Caco-2 (cell line): ENCODE measurements at regions not wholly inside any gene's neighbourhood (a gene's known extent, or its start where the extent isn't known, plus 50 kb on each side); places are given as distances from the start of the nearest gene placed in this dataset.
A peak's percentile ranks its signal among the peaks of the same experiment; 100 is the strongest.

Experiments used
- BruUV-seq: library from RNA; stranded (reverse); fragments of 400-500 nt; replicated peaks from 2 replicates; lab custom pipeline; 2021; lab: Mats Ljungman, UMichigan
- CTCF ChIA-PET: fragments of 300-600 bp; sonication (Branson Sonifier 250); formaldehyde crosslinking; loops from one replicate; lab custom pipeline; 2022; ENCODE audit warnings: antibody characterized with exemption; lab: Charles Lee
- POLR2A ChIA-PET: fragments of 300-600 bp; sonication (Branson Sonifier 250); formaldehyde crosslinking; loops from one replicate; lab custom pipeline; 2022; ENCODE audit warnings: antibody characterized with exemption; lab: Charles Lee
- DNase-seq, 2 experiments: peaks; one replicate each; pipeline versions ENCODE4 v3.0.0 to v3.0.0-alpha.2; 2020 to 2022
- H3K27me3 ChIP-seq: replicated peaks from 2 replicates; pipeline ENCODE4 v1.6.0; 2011; ENCODE audit warnings: low read length; ENCODE audit not compliant: control insufficient read depth, insufficient read depth
- H3K36me3 ChIP-seq: 2 replicates; pipeline ENCODE4 v1.5.1; 2011; ENCODE audit warnings: low read length; ENCODE audit not compliant: control insufficient read depth, insufficient read depth
- H3K4me1 ChIP-seq: fragments of 250-450 bp; sonication (Bioruptor Pico); 2 replicates; pipeline ENCODE4 v1.5.1; 2020; ENCODE audit warnings: mild to moderate bottlenecking
- H3K4me3 ChIP-seq: 2 replicates; pipeline ENCODE4 v1.5.1; 2011; ENCODE audit warnings: low read depth, mild to moderate bottlenecking, control low read depth, low read length
- H3K9me3 ChIP-seq: fragments of 250-450 bp; sonication (Bioruptor Pico); 2 replicates; pipeline ENCODE4 v1.5.1; 2020; ENCODE audit warnings: mild to moderate bottlenecking, moderate library complexity
- H3K27ac Mint-ChIP-seq: one replicate; pipeline ENCODE4 v1.8.0; 2022; ENCODE audit warnings: mixed read lengths; ENCODE audit not compliant: unreplicated experiment
- H3K27me3 Mint-ChIP-seq: one replicate; pipeline ENCODE4 v1.8.0; 2022; ENCODE audit warnings: mixed read lengths; ENCODE audit not compliant: insufficient read depth, unreplicated experiment
- H3K36me3 Mint-ChIP-seq: one replicate; pipeline ENCODE4 v1.8.0; 2022; ENCODE audit warnings: mild to moderate bottlenecking, mixed read lengths; ENCODE audit not compliant: insufficient read depth, unreplicated experiment
- H3K4me1 Mint-ChIP-seq: one replicate; pipeline ENCODE4 v1.8.0; 2022; ENCODE audit warnings: low read depth, mixed read lengths; ENCODE audit not compliant: unreplicated experiment
- H3K4me3 Mint-ChIP-seq: one replicate; pipeline ENCODE4 v1.8.0; 2022; ENCODE audit warnings: mild to moderate bottlenecking, moderate library complexity, mixed read lengths; ENCODE audit not compliant: unreplicated experiment
- H3K9me3 Mint-ChIP-seq: one replicate; pipeline ENCODE4 v1.8.0; 2022; ENCODE audit warnings: mixed read lengths; ENCODE audit not compliant: unreplicated experiment
- CTCF ChIP-seq, 2 experiments: fragments of 200-600 bp in 1 of 2; IDR thresholded peaks; 1 replicate in 1 of 2; 2 replicates in 1 of 2; pipeline versions ENCODE4 v1.5.1 to v1.8.0; 2011 to 2022; ENCODE audit warnings: antibody characterized with exemption in 1 of 2, control low read depth in 1 of 2, inconsistent platforms in 1 of 2, low read depth in 1 of 2, low read length in 1 of 2, mild to moderate bottlenecking in 1 of 2, moderate library complexity in 1 of 2; ENCODE audit not compliant: insufficient read depth in 1 of 2, severe bottlenecking in 1 of 2, unreplicated experiment in 1 of 2
- intact Hi-C: fragments of 100-400 bp; cut with micrococcal nuclease; formaldehyde crosslinking; loops from one replicate; pipeline ENCODE4 v1.10.0; 2022; ENCODE audit not compliant: unreplicated experiment

GRCh38 chr11:69972351-69972802 is 105.7 kb upstream of the ANO1 start:
- no TSS peak for BruUV-seq
- H3K36me3 ChIP-seq, result no peaks in the 10 kb centered on the region
- Mint-ChIP-seq H3K36me3 (peaks cover 6% of the 10 kb centered on the region), H3K27ac (no peak overlapping the region), H3K9me3 (no peaks in the 10 kb centered on the region), H3K4me1 (peaks cover 51% of the 10 kb centered on the region), H3K27me3 (no peaks in the 10 kb centered on the region), H3K4me3 (no peak overlapping the region)
- no peaks in the 10 kb centered on the region for H3K9me3 ChIP-seq
- no peak overlapping the region for H3K4me3 ChIP-seq
- CTCF ChIA-PET, result no interaction called here
- TF ChIP-seq CTCF (IDR thresholded peaks at IDR 0.05; ENCODE audit: insufficient read depth in 1 of 2, low read depth in 1 of 2, low read length in 1 of 2, severe bottlenecking in 1 of 2, unreplicated experiment in 1 of 2), result no peak
- no peak for DNase-seq
- peaks cover 77% of the 10 kb centered on the region for H3K4me1 ChIP-seq
- intact Hi-C loops, result no loop called here
- POLR2A ChIA-PET, result no interaction called here
- H3K27me3 ChIP-seq, result no peaks in the 10 kb centered on the region

- H3K27ac Mint-ChIP-seq, result peak overlapping the region; percentile 23
- BruUV-seq, result no TSS peak
- Histone ChIP-seq H3K4me3 (no peak overlapping the region), H3K4me1 (peaks cover 64% of the 10 kb centered on the region), H3K27me3 (no peaks in the 10 kb centered on the region), H3K9me3 (no peaks in the 10 kb centered on the region), H3K36me3 (no peaks in the 10 kb centered on the region)
- ChIA-PET POLR2A (interaction anchor here (0.6 to 0.7 kb wide), 2 partner anchors 12 to 423 kb away, joined by 4 to 10 read pairs; no protein-coding TSS in a partner anchor), CTCF (interaction anchor here (0.6 to 1.8 kb wide), 6 partner anchors 59 to 212 kb away, joined by 3 to 5 read pairs (median 4); no protein-coding TSS in a partner anchor)
- DNase-seq, result peak; percentile 65 to 84
- H3K4me3 Mint-ChIP-seq, result peak overlapping the region; percentile 53
- intact Hi-C loops, result no loop called here
- no peaks in the 10 kb centered on the region for H3K27me3 Mint-ChIP-seq
- peaks cover 4% of the 10 kb centered on the region for H3K36me3 Mint-ChIP-seq
- H3K9me3 Mint-ChIP-seq, result no peaks in the 10 kb centered on the region
- H3K4me1 Mint-ChIP-seq, result peaks cover 44% of the 10 kb centered on the region
- no peak for TF ChIP-seq CTCF (IDR thresholded peaks at IDR 0.05; ENCODE audit: insufficient read depth in 1 of 2, low read depth in 1 of 2, low read length in 1 of 2, severe bottlenecking in 1 of 2, unreplicated experiment in 1 of 2)
Measured at GRCh38 chr11:69974528-69974927, 103.6 kb upstream of the ANO1 start.

GRCh38 chr11:69975822-69976221 is 102.3 kb upstream of the ANO1 start:
- Mint-ChIP-seq H3K9me3 (no peaks in the 10 kb centered on the region), H3K4me3 (no peak overlapping the region), H3K27me3 (no peaks in the 10 kb centered on the region), H3K36me3 (no peaks in the 10 kb centered on the region), H3K4me1 (peaks cover 31% of the 10 kb centered on the region), H3K27ac (no peak overlapping the region)
- ChIA-PET CTCF (interaction anchor here (0.6 to 1.1 kb wide), 2 partner anchors 107 to 428 kb away, joined by 3 to 5 read pairs; no protein-coding TSS in a partner anchor), POLR2A (no interaction called here)
- DNase-seq, result no peak
- H3K27me3 ChIP-seq, result no peaks in the 10 kb centered on the region
- BruUV-seq, result no TSS peak
- H3K9me3 ChIP-seq, result no peaks in the 10 kb centered on the region
- H3K4me3 ChIP-seq, result no peak overlapping the region
- TF ChIP-seq CTCF (IDR thresholded peaks at IDR 0.05; ENCODE audit: insufficient read depth in 1 of 2, low read depth in 1 of 2, low read length in 1 of 2, severe bottlenecking in 1 of 2, unreplicated experiment in 1 of 2), result no peak
- intact Hi-C loops, result no loop called here
- H3K36me3 ChIP-seq, result no peaks in the 10 kb centered on the region
- peaks cover 51% of the 10 kb centered on the region for H3K4me1 ChIP-seq
